ENCODE measurements at regions not wholly inside any gene's neighbourhood (a gene's known extent, or its start where the extent isn't known, plus 50 kb on each side); places are given as distances from the start of the nearest gene placed in this dataset.
"Not testable (repeated sequence)": the region's sequence is repeated elsewhere in the genome, so short reads cannot be mapped to it uniquely, and the experiment has no call there.

DNA sequence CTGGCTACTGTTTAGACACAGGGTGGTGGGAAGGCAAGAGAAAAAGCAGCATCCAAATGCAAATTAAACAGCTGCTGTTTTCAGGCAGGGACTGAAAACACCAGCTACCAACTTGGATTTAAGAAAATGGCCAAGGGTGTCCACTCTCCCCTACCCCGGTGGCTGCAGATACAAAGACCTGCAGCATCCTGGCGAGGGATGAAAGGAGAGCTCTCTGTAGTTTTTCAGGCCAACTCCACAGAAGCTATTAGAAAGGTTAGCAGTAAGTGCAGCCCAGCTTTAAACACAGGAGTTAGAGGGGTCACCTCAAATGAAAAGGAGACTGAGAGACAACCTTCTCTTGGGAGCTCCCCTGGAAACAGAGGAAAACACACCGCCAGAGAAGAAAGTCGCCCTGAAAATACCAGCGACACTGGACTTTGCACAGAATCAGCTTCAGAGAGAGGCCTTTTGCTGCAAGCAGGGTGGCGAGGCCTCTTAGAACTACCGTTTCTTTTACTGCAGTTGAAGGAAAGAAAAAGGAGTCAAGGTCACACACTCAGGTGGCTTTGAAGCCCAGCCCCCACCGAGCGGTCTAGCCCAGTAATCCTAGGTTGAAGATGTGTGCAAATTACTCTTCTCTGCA lies 74.4 kb upstream of the TIAM1 start:
- ATAC-seq = no peak
- TF ChIP-seq, protein P1, sequence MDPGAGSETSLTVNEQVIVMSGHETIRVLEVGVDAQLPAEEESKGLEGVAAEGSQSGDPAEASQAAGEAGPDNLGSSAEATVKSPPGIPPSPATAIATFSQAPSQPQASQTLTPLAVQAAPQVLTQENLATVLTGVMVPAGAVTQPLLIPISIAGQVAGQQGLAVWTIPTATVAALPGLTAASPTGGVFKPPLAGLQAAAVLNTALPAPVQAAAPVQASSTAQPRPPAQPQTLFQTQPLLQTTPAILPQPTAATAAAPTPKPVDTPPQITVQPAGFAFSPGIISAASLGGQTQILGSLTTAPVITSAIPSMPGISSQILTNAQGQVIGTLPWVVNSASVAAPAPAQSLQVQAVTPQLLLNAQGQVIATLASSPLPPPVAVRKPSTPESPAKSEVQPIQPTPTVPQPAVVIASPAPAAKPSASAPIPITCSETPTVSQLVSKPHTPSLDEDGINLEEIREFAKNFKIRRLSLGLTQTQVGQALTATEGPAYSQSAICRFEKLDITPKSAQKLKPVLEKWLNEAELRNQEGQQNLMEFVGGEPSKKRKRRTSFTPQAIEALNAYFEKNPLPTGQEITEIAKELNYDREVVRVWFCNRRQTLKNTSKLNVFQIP (CRISPR knock-in tag; IDR thresholded peaks at IDR 0.05; ENCODE audit: borderline replicate concordance, low read depth) = no peak
- no peak for TF ChIP-seq ARNTL (CRISPR knock-in tag; IDR thresholded peaks at IDR 0.05; ENCODE audit: borderline replicate concordance, low read depth)

- ATAC-seq = not testable (repeated sequence)
These were observed 73.2 kb upstream of the TIAM1 start for GRCh38 chr21:31417214-31417613.

- ATAC-seq = no peak
- TF ChIP-seq ESRRG (CRISPR knock-in tag; IDR thresholded peaks at IDR 0.05) (no peak), OSR1 (CRISPR knock-in tag; IDR thresholded peaks at IDR 0.05) (no peak), ISL1 (CRISPR knock-in tag; IDR thresholded peaks at IDR 0.05) (no peak), BACH2 (CRISPR knock-in tag; IDR thresholded peaks at IDR 0.05; ENCODE audit: borderline replicate concordance) (no peak), ZFP30 (CRISPR knock-in tag; IDR thresholded peaks at IDR 0.05) (no peak), SNAI2 (CRISPR knock-in tag; IDR thresholded peaks at IDR 0.05) (no peak), ZFP3 (CRISPR knock-in tag; IDR thresholded peaks at IDR 0.05) (no peak)
- TF ChIP-seq, protein P1 (CRISPR knock-in tag; IDR thresholded peaks at IDR 0.05; ENCODE audit: borderline replicate concordance, low read depth) = no peak
These were observed 72.4 kb upstream of the TIAM1 start for GRCh38 chr21:31416465-31416864.

- no peak for ATAC-seq
- TF ChIP-seq CSDC2 (CRISPR knock-in tag; IDR thresholded peaks at IDR 0.05) (no peak), ARNTL (CRISPR knock-in tag; IDR thresholded peaks at IDR 0.05; ENCODE audit: borderline replicate concordance, low read depth) (no peak), TCF4 (CRISPR knock-in tag; IDR thresholded peaks at IDR 0.05; ENCODE audit: borderline replicate concordance) (no peak), ZNF70 (CRISPR knock-in tag; IDR thresholded peaks at IDR 0.05) (no peak), ISL1 (CRISPR knock-in tag; IDR thresholded peaks at IDR 0.05) (no peak), RARB (CRISPR knock-in tag; IDR thresholded peaks at IDR 0.05) (no peak), PPARA (CRISPR knock-in tag; IDR thresholded peaks at IDR 0.05; ENCODE audit: borderline replicate concordance) (no peak), ZNF8 (CRISPR knock-in tag; IDR thresholded peaks at IDR 0.05) (no peak), GLIS3 (CRISPR knock-in tag; IDR thresholded peaks at IDR 0.05) (no peak), ZFP30 (CRISPR knock-in tag; IDR thresholded peaks at IDR 0.05) (no peak), TSHZ2 (CRISPR knock-in tag; IDR thresholded peaks at IDR 0.05) (no peak), SNAI2 (CRISPR knock-in tag; IDR thresholded peaks at IDR 0.05) (no peak), ZFP3 (CRISPR knock-in tag; IDR thresholded peaks at IDR 0.05) (no peak)
- TF ChIP-seq, protein P2, sequence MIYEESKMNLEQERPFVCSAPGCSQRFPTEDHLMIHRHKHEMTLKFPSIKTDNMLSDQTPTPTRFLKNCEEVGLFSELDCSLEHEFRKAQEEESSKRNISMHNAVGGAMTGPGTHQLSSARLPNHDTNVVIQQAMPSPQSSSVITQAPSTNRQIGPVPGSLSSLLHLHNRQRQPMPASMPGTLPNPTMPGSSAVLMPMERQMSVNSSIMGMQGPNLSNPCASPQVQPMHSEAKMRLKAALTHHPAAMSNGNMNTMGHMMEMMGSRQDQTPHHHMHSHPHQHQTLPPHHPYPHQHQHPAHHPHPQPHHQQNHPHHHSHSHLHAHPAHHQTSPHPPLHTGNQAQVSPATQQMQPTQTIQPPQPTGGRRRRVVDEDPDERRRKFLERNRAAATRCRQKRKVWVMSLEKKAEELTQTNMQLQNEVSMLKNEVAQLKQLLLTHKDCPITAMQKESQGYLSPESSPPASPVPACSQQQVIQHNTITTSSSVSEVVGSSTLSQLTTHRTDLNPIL (CRISPR knock-in tag; IDR thresholded peaks at IDR 0.05; ENCODE audit: low read depth) = no peak
- TF ChIP-seq, protein P1 (CRISPR knock-in tag; IDR thresholded peaks at IDR 0.05; ENCODE audit: borderline replicate concordance, low read depth) = no peak
- TF ChIP-seq, protein P3, sequence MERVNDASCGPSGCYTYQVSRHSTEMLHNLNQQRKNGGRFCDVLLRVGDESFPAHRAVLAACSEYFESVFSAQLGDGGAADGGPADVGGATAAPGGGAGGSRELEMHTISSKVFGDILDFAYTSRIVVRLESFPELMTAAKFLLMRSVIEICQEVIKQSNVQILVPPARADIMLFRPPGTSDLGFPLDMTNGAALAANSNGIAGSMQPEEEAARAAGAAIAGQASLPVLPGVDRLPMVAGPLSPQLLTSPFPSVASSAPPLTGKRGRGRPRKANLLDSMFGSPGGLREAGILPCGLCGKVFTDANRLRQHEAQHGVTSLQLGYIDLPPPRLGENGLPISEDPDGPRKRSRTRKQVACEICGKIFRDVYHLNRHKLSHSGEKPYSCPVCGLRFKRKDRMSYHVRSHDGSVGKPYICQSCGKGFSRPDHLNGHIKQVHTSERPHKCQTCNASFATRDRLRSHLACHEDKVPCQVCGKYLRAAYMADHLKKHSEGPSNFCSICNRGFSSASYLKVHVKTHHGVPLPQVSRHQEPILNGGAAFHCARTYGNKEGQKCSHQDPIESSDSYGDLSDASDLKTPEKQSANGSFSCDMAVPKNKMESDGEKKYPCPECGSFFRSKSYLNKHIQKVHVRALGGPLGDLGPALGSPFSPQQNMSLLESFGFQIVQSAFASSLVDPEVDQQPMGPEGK (CRISPR knock-in tag; IDR thresholded peaks at IDR 0.05; ENCODE audit: borderline replicate concordance) = no peak
These were observed 70.4 kb upstream of the TIAM1 start for GRCh38 chr21:31414263-31415000.

All from SK-N-SH treated with all-trans-retinoic acid at 6 μM for 48 hours (cell line).